Heart left ventricle (tissue), 16 donors: ENCODE measurements at regions not wholly inside any gene's neighbourhood (a gene's known extent, or its start where the extent isn't known, plus 50 kb on each side); places are given as distances from the start of the nearest gene placed in this dataset.

Experiments used
- ATAC-seq, 4 donors: fragments of 200-7000 bp; cut with Tn5 transposase; one replicate each; pipeline ENCODE4 v1.9.1; 2020 to 2022; ENCODE audit warnings: moderate library complexity in 4 of 4, mild to moderate bottlenecking in 3 of 4, moderate number of reproducible peaks in 1 of 4
- DNase-seq, 5 donors: peaks; one replicate each; pipeline ENCODE4 v3.0.0-alpha.2; 2020
- H3K27ac ChIP-seq, 12 donors: fragments of 200-600 bp; sonication (generic) in 4 of 12; one replicate each; pipeline versions ENCODE4 v1.5.0 to v1.8.0; 2016 to 2022; ENCODE audit warnings: mild to moderate bottlenecking in 2 of 12
- H3K27me3 ChIP-seq, 9 donors: fragments of 200-600 bp; sonication (generic) in 2 of 9; one replicate each; pipeline versions ENCODE4 v1.5.1 to v1.8.0; 2016 to 2022; ENCODE audit warnings: mild to moderate bottlenecking in 3 of 9
- H3K36me3 ChIP-seq, 9 donors: fragments of 200-600 bp; sonication (generic) in 2 of 9; one replicate each; pipeline versions ENCODE4 v1.5.0 to v1.8.0; 2018 to 2022; ENCODE audit warnings: mild to moderate bottlenecking in 2 of 9
- H3K4me1 ChIP-seq, 12 donors: fragments of 200-600 bp; sonication (generic) in 4 of 12; one replicate each; pipeline versions ENCODE4 v1.5.0 to v1.8.0; 2016 to 2022; ENCODE audit warnings: mild to moderate bottlenecking in 3 of 12
- H3K4me3 ChIP-seq, 12 donors: fragments of 200-600 bp; sonication (generic) in 4 of 12; one replicate each; pipeline versions ENCODE4 v1.5.0 to v1.8.0; 2017 to 2022; ENCODE audit warnings: mild to moderate bottlenecking in 9 of 12, moderate library complexity in 4 of 12
- H3K9me3 ChIP-seq, 12 donors: fragments of 200-600 bp; sonication (generic) in 4 of 12; one replicate each; pipeline versions ENCODE4 v1.5.0 to v1.8.0; 2016 to 2022; ENCODE audit warnings: mild to moderate bottlenecking in 1 of 12
- POLR2A ChIP-seq, 2 donors: fragments of 450-650 bp; IDR thresholded peaks; one replicate each; pipeline ENCODE4 v1.6.1; 2017; ENCODE audit warnings: antibody characterized with exemption in 2 of 2, mild to moderate bottlenecking in 2 of 2, moderate library complexity in 2 of 2
- WGBS, 4 donors: extraction: QIAGEN DNeasy Blood & Tissue Kit in 2 of 4; methylation state at CpG; one replicate each; pipeline versions ENCODE4 v1.1.5 to v1.1.7; 2013 to 2018; 5-methylcytosine and 5-hydroxymethylcytosine counted together
- intact Hi-C, 10 donors: fragments of 100-400 bp; cut with DNase I; formaldehyde crosslinking; loops; one replicate each; pipeline versions ENCODE4 v1.11.1 to v1.14.2; 2022
- TF ChIP-seq, protein P1 (sequence below), 12 donors: fragments of 200-600 bp; sonication (generic) in 4 of 12; IDR thresholded peaks; one replicate each; pipeline versions ENCODE4 v1.5.0 to v1.8.0; 2018 to 2022; ENCODE audit warnings: antibody characterized with exemption in 12 of 12, mild to moderate bottlenecking in 5 of 12
- donor health status: ischemic (EF 13 %, LVEDD 7.1; RV severe dilation, severe dysfunction).
- donor health status: healthy with polysubstance abuse.
- donor health status: DM: no; HTN: yes; CAD: no.
- donor health status: DM: no; HTN: no; CAD: no.
- donor health status: ischemic (EF 25% LVEDD 6.9; RV normal size, moderate dysfunction).
- donor health status: ischemic (EF 25% LVEDD 5.7; RV mildly dilated, moderate dysfunction).
- donor health status: healthy.
- donor health status: DM: yes; HTN: yes; CAD: no.
- donor health status: ischemic (EF 35%, LVEDD 5.7; RV mildly dilated, moderate dysfunction).
- donor health status: nonischemic (EF 11% LVEDD 7.7; RV severe dilation, severe dysfunction).
- donor health status: DM: yes; HTN: yes; CAD: no.
- donor health status: PGD.
- donor health status: ischemic (EF 29% LVEDD 5.4; RV normal size, mild dysfunction).
- donor health status: nonischemic (EF 23%, LVEDD 6.1; RV moderate dilation, normal function).

DNA sequence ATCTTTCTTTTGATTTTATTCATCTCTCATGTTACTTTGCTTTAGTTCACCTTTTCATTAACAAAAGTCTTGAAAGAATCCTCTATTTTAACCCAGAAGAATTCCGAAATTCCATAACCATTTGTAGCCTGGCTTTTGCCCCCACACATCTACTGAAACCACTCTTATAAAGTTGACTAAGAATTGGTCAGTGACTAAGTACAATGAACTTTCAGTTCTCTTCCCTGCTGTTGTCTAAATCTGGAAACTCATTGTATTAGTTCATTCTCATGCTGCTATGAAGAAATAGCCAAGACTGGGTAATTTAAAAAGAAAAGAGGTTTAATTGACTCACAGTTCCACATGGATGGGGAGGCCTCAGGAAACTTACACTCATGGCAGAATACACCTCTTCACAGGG, 49.9 kb upstream of the PNPT1 start:
- no peaks in the 10 kb centered on the region for H3K36me3 ChIP-seq

More for the DNA sequence above, 49.9 kb upstream of the PNPT1 start:
- Histone ChIP-seq H3K27me3 (peaks cover 0 to 6% (median 0%) of the 10 kb centered on the region in 9 donors), H3K4me1 (no peaks in the 10 kb centered on the region), H3K4me3 (no peak overlapping the region), H3K27ac (no peak overlapping the region), H3K9me3 (no peaks in the 10 kb centered on the region)
- WGBS, 4 donors: 69 to 80% (median 74%) methylated on average over 1 of the region's 1 CpG
- ATAC-seq (no peak), DNase-seq (no peak)
- TF ChIP-seq, protein P1, sequence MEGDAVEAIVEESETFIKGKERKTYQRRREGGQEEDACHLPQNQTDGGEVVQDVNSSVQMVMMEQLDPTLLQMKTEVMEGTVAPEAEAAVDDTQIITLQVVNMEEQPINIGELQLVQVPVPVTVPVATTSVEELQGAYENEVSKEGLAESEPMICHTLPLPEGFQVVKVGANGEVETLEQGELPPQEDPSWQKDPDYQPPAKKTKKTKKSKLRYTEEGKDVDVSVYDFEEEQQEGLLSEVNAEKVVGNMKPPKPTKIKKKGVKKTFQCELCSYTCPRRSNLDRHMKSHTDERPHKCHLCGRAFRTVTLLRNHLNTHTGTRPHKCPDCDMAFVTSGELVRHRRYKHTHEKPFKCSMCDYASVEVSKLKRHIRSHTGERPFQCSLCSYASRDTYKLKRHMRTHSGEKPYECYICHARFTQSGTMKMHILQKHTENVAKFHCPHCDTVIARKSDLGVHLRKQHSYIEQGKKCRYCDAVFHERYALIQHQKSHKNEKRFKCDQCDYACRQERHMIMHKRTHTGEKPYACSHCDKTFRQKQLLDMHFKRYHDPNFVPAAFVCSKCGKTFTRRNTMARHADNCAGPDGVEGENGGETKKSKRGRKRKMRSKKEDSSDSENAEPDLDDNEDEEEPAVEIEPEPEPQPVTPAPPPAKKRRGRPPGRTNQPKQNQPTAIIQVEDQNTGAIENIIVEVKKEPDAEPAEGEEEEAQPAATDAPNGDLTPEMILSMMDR (IDR thresholded peaks at IDR 0.05): no peak
- no peak for TF ChIP-seq POLR2A (IDR thresholded peaks at IDR 0.05)
- intact Hi-C loops: no loop called here
